ENCODE measurements at regions not wholly inside any gene's neighbourhood (a gene's known extent, or its start where the extent isn't known, plus 50 kb on each side); places are given as distances from the start of the nearest gene placed in this dataset.

- DNase-seq, result no peak
- intact Hi-C loops (cut with DNase I; ENCODE audit: low total_unique reads), result no loop called here
- TF ChIP-seq CTCF (IDR thresholded peaks at IDR 0.05 in 8 of 11, conservative IDR thresholded peaks at IDR 0.05 in 3 of 11) (no peak), POLR2AphosphoS5 (IDR thresholded peaks at IDR 0.05) (no peak), POLR2A (IDR thresholded peaks at IDR 0.05) (no peak)
- H3K27ac ChIP-seq, result no peak overlapping the region
- 74 to 88% (median 84%) methylated on average over 6 of the region's 6 CpGs for WGBS, 5 donors
- H3K36me3 ChIP-seq, result no peaks in the 10 kb centered on the region
- no peak overlapping the region for H3K4me3 ChIP-seq
- H3K9me3 ChIP-seq, result no peaks in the 10 kb centered on the region
- H3K27me3 ChIP-seq (replicated peaks in 1 of 7), result peaks cover 0 to 5% (median 0%) of the 10 kb centered on the region in 7 donors
- no peaks in the 10 kb centered on the region for H3K4me1 ChIP-seq
Measured at GRCh38 chr3:27824312-27825200, 102.4 kb upstream of the EOMES start.

GRCh38 chr3:27826448-27826847 is 104.3 kb upstream of the EOMES start:
- no peaks in the 10 kb centered on the region for H3K36me3 ChIP-seq
- no peak for DNase-seq
- TF ChIP-seq POLR2A (IDR thresholded peaks at IDR 0.05) (no peak), POLR2AphosphoS5 (IDR thresholded peaks at IDR 0.05) (no peak), CTCF (IDR thresholded peaks at IDR 0.05 in 8 of 11, conservative IDR thresholded peaks at IDR 0.05 in 3 of 11) (no peak)
- intact Hi-C loops (cut with DNase I; ENCODE audit: low total_unique reads), result no loop called here
- H3K27ac ChIP-seq, result no peak overlapping the region
- no peaks in the 10 kb centered on the region for H3K9me3 ChIP-seq
- H3K4me3 ChIP-seq, result no peak overlapping the region
- no peaks in the 10 kb centered on the region for H3K4me1 ChIP-seq
- peaks cover 0 to 5% (median 0%) of the 10 kb centered on the region in 7 donors for H3K27me3 ChIP-seq (replicated peaks in 1 of 7)

- Histone ChIP-seq H3K9me3 (peaks cover 0 to under 1% (median 0%) of the 10 kb centered on the region in 8 donors), H3K4me3 (no peak overlapping the region), H3K36me3 (no peaks in the 10 kb centered on the region), H3K4me1 (no peaks in the 10 kb centered on the region), H3K27ac (no peak overlapping the region), H3K27me3 (replicated peaks in 1 of 7) (peaks cover 0 to 5% (median 0%) of the 10 kb centered on the region in 7 donors)
- intact Hi-C loops (cut with DNase I; ENCODE audit: low total_unique reads), result no loop called here
- 69 to 84% (median 74%) methylated on average over 3 of the region's 3 CpGs for WGBS, 5 donors
- no peak for DNase-seq
- TF ChIP-seq POLR2AphosphoS5 (IDR thresholded peaks at IDR 0.05) (no peak), CTCF (IDR thresholded peaks at IDR 0.05 in 8 of 11, conservative IDR thresholded peaks at IDR 0.05 in 3 of 11) (no peak), POLR2A (IDR thresholded peaks at IDR 0.05) (no peak)
Measured at GRCh38 chr3:27827041-27827440, 104.9 kb upstream of the EOMES start.

- Histone ChIP-seq H3K4me3 (no peak overlapping the region), H3K36me3 (no peaks in the 10 kb centered on the region), H3K9me3 (peaks cover 0 to 2% (median 0%) of the 10 kb centered on the region in 8 donors), H3K27me3 (replicated peaks in 1 of 7) (no peaks in the 10 kb centered on the region), H3K4me1 (no peaks in the 10 kb centered on the region), H3K27ac (no peak overlapping the region)
- WGBS, 5 donors, result 66 to 79% (median 70%) methylated on average over 2 of the region's 2 CpGs
- no peak for TF ChIP-seq POLR2A (IDR thresholded peaks at IDR 0.05)
- no peak for TF ChIP-seq POLR2AphosphoS5 (IDR thresholded peaks at IDR 0.05)
- no peak for TF ChIP-seq CTCF (IDR thresholded peaks at IDR 0.05 in 8 of 11, conservative IDR thresholded peaks at IDR 0.05 in 3 of 11)
- intact Hi-C loops (cut with DNase I; ENCODE audit: low total_unique reads), result no loop called here
- DNase-seq, result no peak
Measured at GRCh38 chr3:27840807-27841594, 118.9 kb upstream of the EOMES start.
